SU-DHL-6 (cell line): ENCODE measurements at regions not wholly inside any gene's neighbourhood (a gene's known extent, or its start where the extent isn't known, plus 50 kb on each side); places are given as distances from the start of the nearest gene placed in this dataset.

Source experiments
- H2AFZ ChIP-seq: fragments of 200-600 bp; sonication (generic); 2 replicates; pipeline ENCODE4 v1.6.1; 2014; ENCODE audit warnings: low read depth, mild to moderate bottlenecking, moderate library complexity, mixed read lengths, antibody characterized with exemption, low read length; ENCODE audit not compliant: severe bottlenecking
- H3F3A ChIP-seq: fragments of 200-600 bp; shearing (Covaris generic); 2 replicates; pipeline ENCODE4 v1.6.0; 2016; ENCODE audit warnings: antibody characterized with exemption, mild to moderate bottlenecking; ENCODE audit not compliant: insufficient read depth
- H3K27ac ChIP-seq: fragments of 200-600 bp; sonication (generic); 2 replicates; pipeline ENCODE4 v1.5.1; 2016; ENCODE audit warnings: low read depth, mild to moderate bottlenecking, low read length, moderate library complexity, mixed read lengths
- H3K27me3 ChIP-seq: fragments of 200-600 bp; sonication (generic), shearing (Covaris generic); 2 replicates; pipeline ENCODE4 v1.6.0; 2014; ENCODE audit warnings: mild to moderate bottlenecking, low read length
- H3K36me3 ChIP-seq: fragments of 200-600 bp; sonication (generic); 2 replicates; pipeline ENCODE4 v1.6.1; 2014; ENCODE audit warnings: mild to moderate bottlenecking, low read length, mixed read lengths
- H3K4me2 ChIP-seq: fragments of 300-600, 200-600 bp; shearing (Covaris generic), sonication (generic); 2 replicates; pipeline ENCODE4 v1.6.0; 2014; ENCODE audit warnings: low read length, low read depth, mild to moderate bottlenecking; ENCODE audit not compliant: poor library complexity, severe bottlenecking
- H3K4me3 ChIP-seq: fragments of 200-600 bp; sonication (generic); 2 replicates; pipeline ENCODE4 v1.5.1; 2014; ENCODE audit warnings: antibody characterized with exemption, low read length, mild to moderate bottlenecking, mixed read lengths; ENCODE audit not compliant: insufficient read depth, poor library complexity, severe bottlenecking
- H3K79me2 ChIP-seq: fragments of 200-600 bp; sonication (generic); 2 replicates; pipeline ENCODE4 v1.6.1; 2014; ENCODE audit warnings: mild to moderate bottlenecking, low read length, moderate library complexity; ENCODE audit not compliant: insufficient read depth
- H3K9ac ChIP-seq: fragments of 200-600 bp; sonication (generic); 2 replicates; pipeline ENCODE4 v1.7.0; 2014; ENCODE audit warnings: mild to moderate bottlenecking, low read length
- H3K9me2 ChIP-seq: fragments of 200-600 bp; sonication (generic); replicated peaks from 2 replicates; pipeline ENCODE4 v1.6.1; 2014; ENCODE audit warnings: low read length; ENCODE audit not compliant: insufficient read depth
- H3K9me3 ChIP-seq: fragments of 200-600 bp; sonication (generic); 2 replicates; pipeline ENCODE4 v1.6.1; 2014; ENCODE audit warnings: low read length, mixed read lengths; ENCODE audit not compliant: insufficient read depth
- H4K20me1 ChIP-seq: fragments of 200-600 bp; sonication (generic); 2 replicates; pipeline ENCODE4 v1.6.1; 2014; ENCODE audit warnings: low read depth, mild to moderate bottlenecking, antibody characterized with exemption, low read length, moderate library complexity, mixed read lengths
- CTCF ChIP-seq: fragments of 200-600 bp; sonication (generic); IDR thresholded peaks from one replicate; pipeline ENCODE4 v1.5.1; 2017; ENCODE audit warnings: antibody characterized with exemption, mild to moderate bottlenecking, low read length, moderate library complexity; ENCODE audit not compliant: insufficient read depth, poor library complexity, severe bottlenecking
- EZH2phosphoT487 ChIP-seq: fragments of 200-600 bp; sonication (generic), shearing (Covaris generic); conservative IDR thresholded peaks from 2 replicates; pipeline ENCODE4 v1.6.1; 2018; ENCODE audit warnings: mild to moderate bottlenecking, antibody characterized with exemption, low read length, moderate library complexity, mixed read lengths

DNA sequence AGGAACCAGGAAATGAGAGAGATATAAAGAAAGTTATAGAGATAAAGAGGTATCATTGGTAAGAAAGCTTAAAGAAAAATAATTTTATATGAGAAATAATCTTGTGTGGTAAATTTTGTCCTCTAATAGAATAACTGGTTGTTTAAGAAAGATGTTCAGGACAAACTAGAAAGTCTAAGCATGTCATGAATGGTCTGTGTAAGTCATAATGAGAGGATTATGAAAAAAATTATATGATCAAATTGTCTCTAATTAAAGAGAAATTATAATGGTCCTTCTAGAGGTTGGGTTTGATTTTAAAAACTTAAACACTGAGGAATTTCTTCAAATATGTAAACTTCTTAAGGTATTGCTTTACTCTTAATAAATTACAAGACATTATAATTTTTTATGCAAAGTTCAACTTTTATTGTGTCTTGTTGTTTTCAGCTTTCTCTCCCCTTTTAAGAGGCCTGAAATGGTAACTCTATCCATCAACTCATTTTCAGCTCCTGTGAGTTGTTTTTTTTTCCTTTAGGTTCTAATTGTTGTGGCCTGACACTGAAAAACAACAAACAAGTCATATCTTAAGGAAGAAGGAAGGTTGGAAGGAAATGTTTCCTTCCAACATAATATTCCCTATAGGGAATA lies 88.2 kb upstream of the CNOT2 start:
- H3K27ac ChIP-seq = no peak overlapping the region
- no peak overlapping the region for H2AFZ ChIP-seq
- H3K9me2 ChIP-seq = no peaks in the 10 kb centered on the region
- H3K9me3 ChIP-seq = peaks cover 44% of the 10 kb centered on the region; the same call in 1 of the 2 replicates
- 0 out of 2 replicates have a peak, but pooled peaks cover 5% of the 10 kb centered on the region for H3K36me3 ChIP-seq
- H3K4me2 ChIP-seq = no peak overlapping the region
- no peak overlapping the region for H3K9ac ChIP-seq
- no peaks in the 10 kb centered on the region for H3K79me2 ChIP-seq
- H4K20me1 ChIP-seq = no peaks in the 10 kb centered on the region
- no peak for TF ChIP-seq CTCF
- TF ChIP-seq EZH2phosphoT487 = no peak
- no peaks in the 10 kb centered on the region for H3F3A ChIP-seq
- no peak overlapping the region for H3K4me3 ChIP-seq
- H3K27me3 ChIP-seq = no peaks in the 10 kb centered on the region

GRCh38 chr12:70157099-70157498 lies 86.1 kb upstream of the CNOT2 start:
- TF ChIP-seq EZH2phosphoT487 = no peak
- no peak for TF ChIP-seq CTCF
- Histone ChIP-seq H3K9me3 (peaks cover 44% of the 10 kb centered on the region; the same call in 1 of the 2 replicates), H3K9ac (no peak overlapping the region)

DNA sequence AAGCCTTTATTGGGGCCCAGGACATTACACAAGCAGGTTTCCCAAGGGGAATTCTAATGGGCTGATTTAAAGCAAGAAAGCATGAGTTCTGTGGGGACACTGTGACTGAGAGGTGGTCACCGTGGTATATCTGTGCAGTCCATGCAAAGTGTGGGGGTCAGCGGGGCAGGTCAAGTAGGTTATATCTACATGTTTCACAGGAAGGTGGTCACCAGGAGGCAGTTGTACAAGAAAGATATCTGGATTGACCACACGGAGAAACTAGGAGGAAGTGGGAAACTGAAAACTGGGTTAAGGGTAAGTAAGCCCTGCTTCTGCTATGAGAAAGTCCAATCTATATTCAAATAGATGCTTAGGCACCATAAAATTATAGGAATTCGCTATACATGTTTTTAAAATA lies 77.8 kb upstream of the CNOT2 start:
- H3K79me2 ChIP-seq = no peaks in the 10 kb centered on the region

More at GRCh38 chr12:70157099-70157498, 86.1 kb upstream of the CNOT2 start:
- H3K27me3 ChIP-seq = no peaks in the 10 kb centered on the region
- H2AFZ ChIP-seq = no peak overlapping the region
- H3K27ac ChIP-seq = no peak overlapping the region
- H3K4me2 ChIP-seq = no peak overlapping the region
- no peaks in the 10 kb centered on the region for H4K20me1 ChIP-seq
- no peaks in the 10 kb centered on the region for H3K79me2 ChIP-seq
- no peaks in the 10 kb centered on the region for H3K9me2 ChIP-seq
- H3K4me3 ChIP-seq = no peak overlapping the region
- H3F3A ChIP-seq = no peaks in the 10 kb centered on the region
- H3K36me3 ChIP-seq = 0 out of 2 replicates have a peak, but pooled peaks cover 5% of the 10 kb centered on the region

More for the DNA sequence above, 77.8 kb upstream of the CNOT2 start:
- no peaks in the 10 kb centered on the region for H3K36me3 ChIP-seq
- no peak overlapping the region for H3K27ac ChIP-seq
- no peaks in the 10 kb centered on the region for H3K27me3 ChIP-seq
- H4K20me1 ChIP-seq = no peaks in the 10 kb centered on the region
- H3F3A ChIP-seq = no peaks in the 10 kb centered on the region
- no peak overlapping the region for H3K9ac ChIP-seq
- no peak overlapping the region for H3K4me2 ChIP-seq
- no peak overlapping the region for H2AFZ ChIP-seq
- TF ChIP-seq EZH2phosphoT487 = no peak
- no peak for TF ChIP-seq CTCF
- H3K9me3 ChIP-seq = no peaks in the 10 kb centered on the region
- H3K4me3 ChIP-seq = no peak overlapping the region
- no peaks in the 10 kb centered on the region for H3K9me2 ChIP-seq
